NCI-H146 treated with DMSO at 0.1 percent for 48 hours (cell line): ENCODE measurements at regions not wholly inside any gene's neighbourhood (a gene's known extent, or its start where the extent isn't known, plus 50 kb on each side); places are given as distances from the start of the nearest gene placed in this dataset.
"Not testable (repeated sequence)": the region's sequence is repeated elsewhere in the genome, so short reads cannot be mapped to it uniquely, and the experiment has no call there.

Experiments used
- DNase-seq: peaks from one replicate; lab custom pipeline; 2025; ENCODE audit not compliant: unreplicated experiment; lab: John Stamatoyannopoulos, UW

- DNase-seq = no peak
These were observed 78.6 kb upstream of the PTPRK start for GRCh38 chr6:128599036-128599435.

GRCh38 chr6:128598571-128598970 lies 78.2 kb upstream of the PTPRK start:
- DNase-seq = no peak

- no peak for DNase-seq
These were observed 77.6 kb upstream of the PTPRK start for GRCh38 chr6:128597956-128598355.

GRCh38 chr6:128597004-128597403 lies 76.6 kb upstream of the PTPRK start:
- DNase-seq = no peak

GRCh38 chr6:128595544-128595943 lies 75.1 kb upstream of the PTPRK start:
- DNase-seq = no peak

GRCh38 chr6:128586095-128586494 lies 65.7 kb upstream of the PTPRK start:
- DNase-seq = no peak

- no peak for DNase-seq
These were observed 60.1 kb upstream of the PTPRK start for GRCh38 chr6:128580224-128581110.

GRCh38 chr6:128575254-128575653 lies 54.9 kb upstream of the PTPRK start:
- DNase-seq = not testable (repeated sequence)

GRCh38 chr6:128574402-128574801 lies 54.0 kb upstream of the PTPRK start:
- no peak for DNase-seq

- DNase-seq = no peak
These were observed 52.6 kb upstream of the PTPRK start for GRCh38 chr6:128573036-128573435.

- DNase-seq = no peak
These were observed 51.9 kb upstream of the PTPRK start for GRCh38 chr6:128572294-128572693.

GRCh38 chr6:128570680-128571063 lies 50.3 kb upstream of the PTPRK start:
- DNase-seq = no peak

GRCh38 chr6:128569732-128570679 lies 49.6 kb upstream of the PTPRK start:
- no peak for DNase-seq
